ENCODE measurements at regions not wholly inside any gene's neighbourhood (a gene's known extent, or its start where the extent isn't known, plus 50 kb on each side); places are given as distances from the start of the nearest gene placed in this dataset.

- BruUV-seq (replicated peaks) = no TSS peak
- Mint-ChIP-seq H3K4me1 (ENCODE audit: low read depth, unreplicated experiment) (no peaks in the 10 kb centered on the region), H3K27ac (ENCODE audit: unreplicated experiment) (no peak overlapping the region), H3K4me3 (ENCODE audit: unreplicated experiment) (no peak overlapping the region), H3K9me3 (ENCODE audit: unreplicated experiment) (no peaks in the 10 kb centered on the region), H3K36me3 (ENCODE audit: insufficient read depth, unreplicated experiment) (no peaks in the 10 kb centered on the region), H3K27me3 (ENCODE audit: insufficient read depth, unreplicated experiment) (no peaks in the 10 kb centered on the region)
- H3K9me3 ChIP-seq = no peaks in the 10 kb centered on the region
- H3K27me3 ChIP-seq (replicated peaks; ENCODE audit: control insufficient read depth, insufficient read depth, low read length) = no peaks in the 10 kb centered on the region
- TF ChIP-seq, protein P1, sequence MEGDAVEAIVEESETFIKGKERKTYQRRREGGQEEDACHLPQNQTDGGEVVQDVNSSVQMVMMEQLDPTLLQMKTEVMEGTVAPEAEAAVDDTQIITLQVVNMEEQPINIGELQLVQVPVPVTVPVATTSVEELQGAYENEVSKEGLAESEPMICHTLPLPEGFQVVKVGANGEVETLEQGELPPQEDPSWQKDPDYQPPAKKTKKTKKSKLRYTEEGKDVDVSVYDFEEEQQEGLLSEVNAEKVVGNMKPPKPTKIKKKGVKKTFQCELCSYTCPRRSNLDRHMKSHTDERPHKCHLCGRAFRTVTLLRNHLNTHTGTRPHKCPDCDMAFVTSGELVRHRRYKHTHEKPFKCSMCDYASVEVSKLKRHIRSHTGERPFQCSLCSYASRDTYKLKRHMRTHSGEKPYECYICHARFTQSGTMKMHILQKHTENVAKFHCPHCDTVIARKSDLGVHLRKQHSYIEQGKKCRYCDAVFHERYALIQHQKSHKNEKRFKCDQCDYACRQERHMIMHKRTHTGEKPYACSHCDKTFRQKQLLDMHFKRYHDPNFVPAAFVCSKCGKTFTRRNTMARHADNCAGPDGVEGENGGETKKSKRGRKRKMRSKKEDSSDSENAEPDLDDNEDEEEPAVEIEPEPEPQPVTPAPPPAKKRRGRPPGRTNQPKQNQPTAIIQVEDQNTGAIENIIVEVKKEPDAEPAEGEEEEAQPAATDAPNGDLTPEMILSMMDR (IDR thresholded peaks at IDR 0.05; ENCODE audit: insufficient read depth in 1 of 2, low read depth in 1 of 2, low read length in 1 of 2, severe bottlenecking in 1 of 2, unreplicated experiment in 1 of 2) = no peak
- CTCF ChIA-PET = no interaction called here
- no peak for DNase-seq
- H3K4me3 ChIP-seq (ENCODE audit: low read depth, low read length) = no peak overlapping the region
- H3K36me3 ChIP-seq (ENCODE audit: control insufficient read depth, insufficient read depth, low read length) = no peaks in the 10 kb centered on the region
- intact Hi-C loops (cut with micrococcal nuclease; ENCODE audit: unreplicated experiment) = no loop called here
- H3K4me1 ChIP-seq = no peaks in the 10 kb centered on the region
- POLR2A ChIA-PET = no interaction called here
Observed at GRCh38 chr9:27711241-27711640, 138.0 kb upstream of the C9orf72 start.

DNA sequence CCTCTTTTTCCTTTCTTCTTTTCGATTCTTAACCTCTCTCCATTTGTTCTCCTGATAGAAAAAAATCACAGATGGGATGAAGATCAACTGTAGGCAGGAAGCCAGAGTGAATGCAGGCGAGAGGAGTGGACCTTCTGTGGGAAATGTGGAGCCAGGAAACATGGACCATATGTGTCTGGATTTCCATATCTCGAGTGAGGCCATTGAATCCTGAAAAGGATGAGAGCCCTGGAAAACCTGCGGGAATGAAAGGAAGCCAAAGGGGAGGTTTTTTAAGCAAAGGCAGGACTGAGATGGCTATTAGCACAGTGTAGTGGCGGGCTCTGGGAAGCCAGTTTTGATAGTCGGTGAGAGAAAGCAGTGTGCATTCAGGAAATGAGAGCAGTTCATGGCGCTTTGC lies 139.5 kb upstream of the C9orf72 start:
- TF ChIP-seq, protein P1 (IDR thresholded peaks at IDR 0.05; ENCODE audit: insufficient read depth in 1 of 2, low read depth in 1 of 2, low read length in 1 of 2, severe bottlenecking in 1 of 2, unreplicated experiment in 1 of 2) = no peak
- intact Hi-C loops (cut with micrococcal nuclease; ENCODE audit: unreplicated experiment) = no loop called here
- POLR2A ChIA-PET = no interaction called here
- Mint-ChIP-seq H3K4me3 (ENCODE audit: unreplicated experiment) (no peak overlapping the region), H3K27me3 (ENCODE audit: insufficient read depth, unreplicated experiment) (peaks cover 5% of the 10 kb centered on the region), H3K4me1 (ENCODE audit: low read depth, unreplicated experiment) (no peaks in the 10 kb centered on the region), H3K27ac (ENCODE audit: unreplicated experiment) (no peak overlapping the region), H3K36me3 (ENCODE audit: insufficient read depth, unreplicated experiment) (no peaks in the 10 kb centered on the region), H3K9me3 (ENCODE audit: unreplicated experiment) (no peaks in the 10 kb centered on the region)
- Histone ChIP-seq H3K27me3 (replicated peaks; ENCODE audit: control insufficient read depth, insufficient read depth, low read length) (no peaks in the 10 kb centered on the region), H3K4me3 (ENCODE audit: low read depth, low read length) (no peak overlapping the region), H3K36me3 (ENCODE audit: control insufficient read depth, insufficient read depth, low read length) (no peaks in the 10 kb centered on the region), H3K4me1 (no peaks in the 10 kb centered on the region), H3K9me3 (no peaks in the 10 kb centered on the region)
- DNase-seq = no peak
- CTCF ChIA-PET = no interaction called here
- BruUV-seq (replicated peaks) = no TSS peak

GRCh38 chr9:27714388-27714787 lies 141.1 kb upstream of the C9orf72 start:
- TF ChIP-seq, protein P1 (IDR thresholded peaks at IDR 0.05; ENCODE audit: insufficient read depth in 1 of 2, low read depth in 1 of 2, low read length in 1 of 2, severe bottlenecking in 1 of 2, unreplicated experiment in 1 of 2) = no peak
- ChIA-PET POLR2A (no interaction called here), CTCF (no interaction called here)
- H3K4me1 Mint-ChIP-seq (ENCODE audit: low read depth, unreplicated experiment) = no peaks in the 10 kb centered on the region
- BruUV-seq (replicated peaks) = no TSS peak
- no peaks in the 10 kb centered on the region for H3K27me3 ChIP-seq (replicated peaks; ENCODE audit: control insufficient read depth, insufficient read depth, low read length)
- intact Hi-C loops (cut with micrococcal nuclease; ENCODE audit: unreplicated experiment) = no loop called here
- H3K4me3 Mint-ChIP-seq (ENCODE audit: unreplicated experiment) = no peak overlapping the region
- no peak for DNase-seq
- H3K36me3 ChIP-seq (ENCODE audit: control insufficient read depth, insufficient read depth, low read length) = no peaks in the 10 kb centered on the region
- no peaks in the 10 kb centered on the region for H3K36me3 Mint-ChIP-seq (ENCODE audit: insufficient read depth, unreplicated experiment)
- H3K4me3 ChIP-seq (ENCODE audit: low read depth, low read length) = no peak overlapping the region
- no peak overlapping the region for H3K27ac Mint-ChIP-seq (ENCODE audit: unreplicated experiment)
- H3K9me3 ChIP-seq = no peaks in the 10 kb centered on the region
- H3K27me3 Mint-ChIP-seq (ENCODE audit: insufficient read depth, unreplicated experiment) = peaks cover 5% of the 10 kb centered on the region
- no peaks in the 10 kb centered on the region for H3K4me1 ChIP-seq
- H3K9me3 Mint-ChIP-seq (ENCODE audit: unreplicated experiment) = no peaks in the 10 kb centered on the region
